Neural cell (in vitro differentiated cells): ENCODE measurements at regions not wholly inside any gene's neighbourhood (a gene's known extent, or its start where the extent isn't known, plus 50 kb on each side); places are given as distances from the start of the nearest gene placed in this dataset.

ENCODE experiments used
- H2AFZ ChIP-seq: fragments of 200-600, 300-800 bp; sonication (generic), shearing (Covaris generic); 2 replicates; pipeline ENCODE4 v1.6.0; 2014; ENCODE audit warnings: low read depth, mild to moderate bottlenecking, antibody characterized with exemption, low read length, moderate library complexity
- H3F3A ChIP-seq: fragments of 200-600 bp; shearing (Covaris generic); 2 replicates; pipeline ENCODE4 v1.6.1; 2016; ENCODE audit warnings: mild to moderate bottlenecking, moderate library complexity, mixed read lengths, antibody characterized with exemption, low read length; ENCODE audit not compliant: insufficient read depth, poor library complexity, severe bottlenecking
- H3K27ac ChIP-seq: fragments of 200-600, 300-800 bp; sonication (generic), shearing (Covaris generic); 2 replicates; pipeline ENCODE4 v1.5.1; 2014; ENCODE audit warnings: mild to moderate bottlenecking, low read length, moderate library complexity
- H3K27me3 ChIP-seq: fragments of 300-800, 200-600 bp; sonication (generic), shearing (Covaris generic); 2 replicates; pipeline ENCODE4 v1.6.0; 2014; ENCODE audit warnings: mild to moderate bottlenecking, low read depth, low read length, moderate library complexity; ENCODE audit not compliant: insufficient read depth
- H3K36me3 ChIP-seq: fragments of 300-800, 200-600 bp; sonication (generic), shearing (Covaris generic); 2 replicates; pipeline ENCODE4 v1.5.1; 2014; ENCODE audit warnings: mild to moderate bottlenecking, antibody characterized with exemption, low read length, moderate library complexity; ENCODE audit not compliant: insufficient read depth
- H3K4me2 ChIP-seq: fragments of 300-800, 200-600 bp; sonication (generic), shearing (Covaris generic); 2 replicates; pipeline ENCODE4 v1.6.0; 2014; ENCODE audit warnings: mild to moderate bottlenecking, low read length
- H3K4me3 ChIP-seq: fragments of 300-800, 200-600 bp; sonication (generic), shearing (Covaris generic); 2 replicates; pipeline ENCODE4 v1.5.1; 2014; ENCODE audit warnings: mild to moderate bottlenecking, low read length, moderate library complexity
- H3K79me2 ChIP-seq: fragments of 200-600 bp; shearing (Covaris generic); replicated peaks from 2 replicates; pipeline ENCODE4 v1.6.0; 2014; ENCODE audit warnings: mild to moderate bottlenecking, low read length, moderate library complexity; ENCODE audit not compliant: insufficient read depth
- H3K9ac ChIP-seq: fragments of 300-800, 200-600 bp; sonication (generic), shearing (Covaris generic); 2 replicates; pipeline ENCODE4 v1.6.1; 2016; ENCODE audit warnings: mild to moderate bottlenecking, low read length, mixed read lengths
- H3K9me2 ChIP-seq: fragments of 200-600 bp; shearing (Covaris generic); 2 replicates; pipeline ENCODE4 v1.6.1; 2016; ENCODE audit warnings: mild to moderate bottlenecking, low read length, mixed read lengths; ENCODE audit not compliant: insufficient read depth
- H3K9me3 ChIP-seq: fragments of 200-600, 300-800 bp; sonication (generic), shearing (Covaris generic); 2 replicates; pipeline ENCODE4 v1.6.1; 2016; ENCODE audit warnings: mild to moderate bottlenecking, mixed run types, low read length, moderate library complexity, mixed read lengths
- H4K20me1 ChIP-seq: fragments of 200-600 bp; shearing (Covaris generic); 2 replicates; pipeline ENCODE4 v1.6.1; 2016; ENCODE audit warnings: mild to moderate bottlenecking, mixed run types; ENCODE audit not compliant: insufficient read depth
- EP300 ChIP-seq: fragments of 450-650 bp; conservative IDR thresholded peaks from 2 replicates; pipeline ENCODE4 v1.6.1; 2014; ENCODE audit warnings: antibody characterized with exemption, mild to moderate bottlenecking, moderate library complexity; ENCODE audit not compliant: poor library complexity, severe bottlenecking
- EZH2 ChIP-seq: fragments of 200-600, 300-800 bp; shearing (Covaris generic), sonication (generic); IDR thresholded peaks from 2 replicates; pipeline ENCODE4 v1.6.1; 2014; ENCODE audit warnings: antibody characterized with exemption, low read length, borderline replicate concordance, mild to moderate bottlenecking; ENCODE audit not compliant: insufficient read depth, poor library complexity, severe bottlenecking
- MXI1 ChIP-seq: fragments of 450-650 bp; conservative IDR thresholded peaks from 2 replicates; pipeline ENCODE4 v1.6.1; 2014; ENCODE audit warnings: antibody characterized with exemption, mild to moderate bottlenecking; ENCODE audit not compliant: poor library complexity, severe bottlenecking
- POLR2AphosphoS5 ChIP-seq: IDR thresholded peaks from 2 replicates; pipeline ENCODE4 v1.6.1; 2012
- RAD21 ChIP-seq: fragments of 450-650 bp; conservative IDR thresholded peaks from 2 replicates; pipeline ENCODE4 v1.6.1; 2014; ENCODE audit warnings: antibody characterized with exemption, mild to moderate bottlenecking, moderate library complexity
- SMC3 ChIP-seq: fragments of 450-650 bp; conservative IDR thresholded peaks from 2 replicates; pipeline ENCODE4 v1.6.1; 2014; ENCODE audit warnings: antibody characterized with exemption, mild to moderate bottlenecking, moderate library complexity; ENCODE audit not compliant: poor library complexity
- TAF1 ChIP-seq: IDR thresholded peaks from 2 replicates; pipeline ENCODE4 v1.6.1; 2012; ENCODE audit warnings: low read depth
- TF ChIP-seq, protein P1 (sequence below): fragments of 450-650 bp; IDR thresholded peaks from 2 replicates; pipeline ENCODE4 v1.5.1; 2014; ENCODE audit warnings: antibody characterized with exemption, mild to moderate bottlenecking, moderate library complexity; ENCODE audit not compliant: poor library complexity, severe bottlenecking
- TF ChIP-seq, protein P2 (sequence below): IDR thresholded peaks from 2 replicates; pipeline ENCODE4 v1.6.1; 2012; ENCODE audit warnings: borderline replicate concordance

DNA sequence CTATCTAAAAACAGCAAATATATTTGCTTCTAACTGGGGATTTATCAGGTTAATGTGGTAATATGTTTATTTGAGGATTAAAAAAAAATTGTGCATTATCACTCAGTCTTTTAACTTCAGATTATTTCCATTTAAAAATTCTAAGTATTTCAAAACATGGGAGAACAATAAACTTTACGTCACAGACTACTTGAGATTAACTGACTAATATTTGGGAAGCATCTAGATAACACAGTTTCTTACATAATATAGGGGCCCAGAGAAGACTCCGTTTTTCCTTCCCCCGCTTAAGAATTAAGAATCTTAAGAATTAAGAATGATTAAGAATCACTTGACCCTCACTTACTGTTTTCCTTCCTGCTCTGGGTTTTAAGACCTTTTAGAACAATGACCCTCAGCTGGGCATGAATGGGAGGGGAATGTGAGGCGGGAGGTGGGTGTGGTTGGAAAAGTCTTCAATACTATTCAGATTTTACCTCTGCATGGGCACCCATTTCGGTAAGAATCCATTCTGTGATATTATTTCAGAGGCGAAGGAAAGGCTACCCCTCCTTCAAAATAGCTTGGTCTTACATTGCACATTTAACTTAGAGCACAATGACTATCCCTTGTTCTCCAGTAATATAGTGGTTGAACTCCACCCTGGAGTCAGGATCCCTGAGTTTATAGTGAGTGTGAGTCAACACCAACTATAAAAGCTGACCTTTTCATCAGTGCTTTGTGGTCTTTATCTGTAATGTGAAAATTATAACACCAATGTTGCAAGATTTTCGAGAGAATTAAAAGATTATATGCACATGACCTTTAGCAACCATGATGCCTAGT lies 821.3 kb downstream of the USP25 start:
- H3K9me2 ChIP-seq: no peaks in the 10 kb centered on the region
- TF ChIP-seq TAF1: no peak
- TF ChIP-seq POLR2AphosphoS5: no peak
- TF ChIP-seq MXI1: no peak
- TF ChIP-seq, protein P1, sequence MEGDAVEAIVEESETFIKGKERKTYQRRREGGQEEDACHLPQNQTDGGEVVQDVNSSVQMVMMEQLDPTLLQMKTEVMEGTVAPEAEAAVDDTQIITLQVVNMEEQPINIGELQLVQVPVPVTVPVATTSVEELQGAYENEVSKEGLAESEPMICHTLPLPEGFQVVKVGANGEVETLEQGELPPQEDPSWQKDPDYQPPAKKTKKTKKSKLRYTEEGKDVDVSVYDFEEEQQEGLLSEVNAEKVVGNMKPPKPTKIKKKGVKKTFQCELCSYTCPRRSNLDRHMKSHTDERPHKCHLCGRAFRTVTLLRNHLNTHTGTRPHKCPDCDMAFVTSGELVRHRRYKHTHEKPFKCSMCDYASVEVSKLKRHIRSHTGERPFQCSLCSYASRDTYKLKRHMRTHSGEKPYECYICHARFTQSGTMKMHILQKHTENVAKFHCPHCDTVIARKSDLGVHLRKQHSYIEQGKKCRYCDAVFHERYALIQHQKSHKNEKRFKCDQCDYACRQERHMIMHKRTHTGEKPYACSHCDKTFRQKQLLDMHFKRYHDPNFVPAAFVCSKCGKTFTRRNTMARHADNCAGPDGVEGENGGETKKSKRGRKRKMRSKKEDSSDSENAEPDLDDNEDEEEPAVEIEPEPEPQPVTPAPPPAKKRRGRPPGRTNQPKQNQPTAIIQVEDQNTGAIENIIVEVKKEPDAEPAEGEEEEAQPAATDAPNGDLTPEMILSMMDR: no peak
- TF ChIP-seq SMC3: no peak
- TF ChIP-seq EP300: no peak
- H3K4me2 ChIP-seq: no peak overlapping the region
- no peaks in the 10 kb centered on the region for H3F3A ChIP-seq
- no peaks in the 10 kb centered on the region for H3K9me3 ChIP-seq
- no peak overlapping the region for H2AFZ ChIP-seq
- no peaks in the 10 kb centered on the region for H3K79me2 ChIP-seq
- H3K27ac ChIP-seq: no peak overlapping the region
- no peaks in the 10 kb centered on the region for H4K20me1 ChIP-seq
- H3K27me3 ChIP-seq: no peaks in the 10 kb centered on the region
- no peaks in the 10 kb centered on the region for H3K36me3 ChIP-seq
- H3K4me3 ChIP-seq: no peak overlapping the region
- no peak overlapping the region for H3K9ac ChIP-seq

DNA sequence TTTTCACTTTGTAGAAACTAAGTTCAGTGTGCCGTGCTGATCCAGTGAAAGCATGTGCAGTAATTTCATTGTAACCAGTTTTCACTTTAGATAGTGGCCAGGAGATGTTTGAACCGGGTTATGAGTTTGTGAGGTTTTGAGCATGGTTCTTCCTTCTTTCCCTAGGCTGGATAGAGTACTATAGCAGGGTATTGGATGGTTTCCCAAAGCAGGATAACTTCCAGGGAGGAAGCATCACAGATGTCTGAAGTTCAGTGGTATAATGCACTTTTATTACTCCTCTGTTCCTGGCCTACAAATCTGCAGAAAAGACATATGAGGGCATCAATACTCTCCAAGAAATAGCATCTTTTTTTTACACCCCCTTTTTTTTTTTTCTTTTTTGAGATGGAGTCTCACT lies 823.1 kb downstream of the USP25 start:
- Histone ChIP-seq H3K4me3 (no peak overlapping the region), H3K9me3 (no peaks in the 10 kb centered on the region), H3K27me3 (no peaks in the 10 kb centered on the region), H4K20me1 (no peaks in the 10 kb centered on the region), H3K9ac (no peak overlapping the region), H3K79me2 (no peaks in the 10 kb centered on the region), H3K9me2 (no peaks in the 10 kb centered on the region), H3K27ac (no peak overlapping the region), H3K4me2 (no peak overlapping the region), H3F3A (no peaks in the 10 kb centered on the region), H3K36me3 (no peaks in the 10 kb centered on the region), H2AFZ (no peak overlapping the region)
- TF ChIP-seq SMC3 (no peak), MXI1 (no peak), POLR2AphosphoS5 (no peak), EZH2 (no peak), EP300 (no peak), RAD21 (no peak), TAF1 (no peak)
- TF ChIP-seq, protein P2, sequence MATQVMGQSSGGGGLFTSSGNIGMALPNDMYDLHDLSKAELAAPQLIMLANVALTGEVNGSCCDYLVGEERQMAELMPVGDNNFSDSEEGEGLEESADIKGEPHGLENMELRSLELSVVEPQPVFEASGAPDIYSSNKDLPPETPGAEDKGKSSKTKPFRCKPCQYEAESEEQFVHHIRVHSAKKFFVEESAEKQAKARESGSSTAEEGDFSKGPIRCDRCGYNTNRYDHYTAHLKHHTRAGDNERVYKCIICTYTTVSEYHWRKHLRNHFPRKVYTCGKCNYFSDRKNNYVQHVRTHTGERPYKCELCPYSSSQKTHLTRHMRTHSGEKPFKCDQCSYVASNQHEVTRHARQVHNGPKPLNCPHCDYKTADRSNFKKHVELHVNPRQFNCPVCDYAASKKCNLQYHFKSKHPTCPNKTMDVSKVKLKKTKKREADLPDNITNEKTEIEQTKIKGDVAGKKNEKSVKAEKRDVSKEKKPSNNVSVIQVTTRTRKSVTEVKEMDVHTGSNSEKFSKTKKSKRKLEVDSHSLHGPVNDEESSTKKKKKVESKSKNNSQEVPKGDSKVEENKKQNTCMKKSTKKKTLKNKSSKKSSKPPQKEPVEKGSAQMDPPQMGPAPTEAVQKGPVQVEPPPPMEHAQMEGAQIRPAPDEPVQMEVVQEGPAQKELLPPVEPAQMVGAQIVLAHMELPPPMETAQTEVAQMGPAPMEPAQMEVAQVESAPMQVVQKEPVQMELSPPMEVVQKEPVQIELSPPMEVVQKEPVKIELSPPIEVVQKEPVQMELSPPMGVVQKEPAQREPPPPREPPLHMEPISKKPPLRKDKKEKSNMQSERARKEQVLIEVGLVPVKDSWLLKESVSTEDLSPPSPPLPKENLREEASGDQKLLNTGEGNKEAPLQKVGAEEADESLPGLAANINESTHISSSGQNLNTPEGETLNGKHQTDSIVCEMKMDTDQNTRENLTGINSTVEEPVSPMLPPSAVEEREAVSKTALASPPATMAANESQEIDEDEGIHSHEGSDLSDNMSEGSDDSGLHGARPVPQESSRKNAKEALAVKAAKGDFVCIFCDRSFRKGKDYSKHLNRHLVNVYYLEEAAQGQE: no peak
- TF ChIP-seq, protein P1: no peak
